HepG2 (cell line): ENCODE measurements at regions not wholly inside any gene's neighbourhood (a gene's known extent, or its start where the extent isn't known, plus 50 kb on each side); places are given as distances from the start of the nearest gene placed in this dataset.

Experiments
- ATAC-seq: fragments of 200-7000 bp; cut with Tn5 transposase; 3 replicates; pipeline ENCODE4 v1.9.1; 2020; ENCODE audit warnings: mild to moderate bottlenecking, moderate library complexity
- BruUV-seq: library from RNA; stranded (reverse); fragments of 400-500 nt; replicated peaks from 2 replicates; lab custom pipeline; 2021; lab: Mats Ljungman, UMichigan
- CTCF ChIA-PET: fragments of 300-600 bp; formaldehyde crosslinking; extraction: SDS; loops from one replicate; lab custom pipeline; 2021; ENCODE audit warnings: low total read pairs, inconsistent platforms, low intra/inter-chr PET ratio; lab: Yijun Ruan, JAX
- POLR2A ChIA-PET: fragments of 350-600 bp; sonication (Branson Sonifier 250); formaldehyde crosslinking; loops from one replicate; lab custom pipeline; 2020; ENCODE audit warnings: antibody characterized with exemption, inconsistent platforms; lab: Yijun Ruan, JAX
- DNase-seq: peaks from one replicate; pipeline ENCODE4 v3.0.0-alpha.2; 2015; ENCODE audit warnings: low spot score
- FAIRE-seq: peaks from 3 replicates; lab custom pipeline; 2011; peaks lifted over from hg19 to GRCh38; lab: Jason Lieb, UNC
- H2AFZ ChIP-seq: one replicate; pipeline ENCODE4 v1.6.1; 2011; ENCODE audit warnings: low read length, inconsistent platforms
- H3K27ac ChIP-seq: fragments of 300-600 bp; 3 replicates; pipeline ENCODE4 v1.8.0; 2011; ENCODE audit warnings: mixed run types, mild to moderate bottlenecking, mixed read lengths, low read length, inconsistent platforms; ENCODE audit not compliant: insufficient read depth; ENCODE audit errors: extremely low read length
- H3K27me3 ChIP-seq, 2 experiments: fragments of 200-600 bp in 1 of 2; 2 replicates in 1 of 2; 3 replicates in 1 of 2; pipeline versions ENCODE4 v1.6.0 to v1.8.0; 2011; ENCODE audit warnings: low read length in 2 of 2, mild to moderate bottlenecking in 2 of 2, moderate library complexity in 2 of 2, inconsistent platforms in 1 of 2; ENCODE audit not compliant: insufficient read depth in 2 of 2, control insufficient read depth in 1 of 2
- H3K36me3 ChIP-seq, 2 experiments: fragments of 200-600 bp in 1 of 2; replicated peaks in 1 of 2; 2 replicates in 1 of 2; 3 replicates in 1 of 2; pipeline versions ENCODE4 v1.5.1 to v1.8.0; 2011; ENCODE audit warnings: low read length in 2 of 2, inconsistent platforms in 1 of 2; ENCODE audit not compliant: insufficient read depth in 2 of 2, control insufficient read depth in 1 of 2
- H3K4me1 ChIP-seq: 2 replicates; pipeline ENCODE4 v1.5.1; 2012; ENCODE audit warnings: low read length, inconsistent platforms; ENCODE audit not compliant: insufficient read depth
- H3K4me2 ChIP-seq: 2 replicates; pipeline ENCODE4 v1.6.0; 2011; ENCODE audit warnings: low read depth, low read length, inconsistent platforms
- H3K4me3 ChIP-seq, 3 experiments: fragments of 200-600 bp in 1 of 3; sonication (generic), shearing (Covaris generic) in 1 of 3; replicated peaks in 1 of 3; 2 replicates each; pipeline ENCODE4 v1.5.1; 2011 to 2016; ENCODE audit warnings: low read length in 3 of 3, inconsistent platforms in 2 of 3, low read depth in 2 of 3, mild to moderate bottlenecking in 2 of 3, control low read depth in 1 of 3, mixed read lengths in 1 of 3; ENCODE audit not compliant: insufficient read depth in 1 of 3
- H3K79me2 ChIP-seq: one replicate; pipeline ENCODE4 v1.6.1; 2011; ENCODE audit warnings: low read length, inconsistent platforms; ENCODE audit not compliant: insufficient read depth
- H3K9ac ChIP-seq: 2 replicates; pipeline ENCODE4 v1.6.0; 2011; ENCODE audit warnings: mild to moderate bottlenecking, low read depth, low read length, inconsistent platforms; ENCODE audit not compliant: insufficient read depth
- H3K9me3 ChIP-seq: 2 replicates; pipeline ENCODE4 v1.5.1; 2012; ENCODE audit warnings: mild to moderate bottlenecking, low read length
- H4K20me1 ChIP-seq: 2 replicates; pipeline ENCODE4 v1.6.0; 2011; ENCODE audit warnings: inconsistent platforms, mild to moderate bottlenecking, low read length, moderate library complexity; ENCODE audit not compliant: insufficient read depth
- ARHGAP35 ChIP-seq: sonication (generic); formaldehyde crosslinking; IDR thresholded peaks from 2 replicates; pipeline ENCODE4 v1.9.0; 2022; ENCODE audit warnings: mild to moderate bottlenecking, inconsistent platforms, moderate library complexity, missing genetic modification reagents, borderline replicate concordance
- ARID2 ChIP-seq: sonication (generic); formaldehyde crosslinking; IDR thresholded peaks from 2 replicates; pipeline ENCODE4 v1.8.1; 2022; ENCODE audit warnings: mild to moderate bottlenecking, missing genetic modification reagents, borderline replicate concordance
- HNF1B ChIP-seq: sonication (generic); formaldehyde crosslinking; IDR thresholded peaks from 2 replicates; pipeline ENCODE4 v1.5.1; 2020; ENCODE audit warnings: mild to moderate bottlenecking, moderate library complexity, missing genetic modification reagents
- HNRNPLL ChIP-seq: fragments of 200-400 bp; formaldehyde crosslinking; IDR thresholded peaks from 2 replicates; pipeline ENCODE4 v1.6.1; 2017; ENCODE audit warnings: mild to moderate bottlenecking, low read depth, low read length; ENCODE audit not compliant: poor library complexity, severe bottlenecking
- JARID2 ChIP-seq: sonication (generic); formaldehyde crosslinking; IDR thresholded peaks from 2 replicates; pipeline ENCODE4 v1.8.1; 2023; ENCODE audit warnings: missing genetic modification reagents, inconsistent platforms; ENCODE audit not compliant: insufficient replicate concordance
- KLF12 ChIP-seq: sonication (generic); formaldehyde crosslinking; IDR thresholded peaks from 2 replicates; pipeline ENCODE4 v1.4.0; 2020; ENCODE audit warnings: missing genetic modification reagents, borderline replicate concordance
- KLF15 ChIP-seq: sonication (generic); formaldehyde crosslinking; IDR thresholded peaks from 2 replicates; pipeline ENCODE4 v1.8.1; 2023; ENCODE audit warnings: borderline replicate concordance, mild to moderate bottlenecking, inconsistent platforms, missing genetic modification reagents, mixed read lengths
- LCORL ChIP-seq, 2 experiments: fragments of 450-650 bp in 1 of 2; sonication (generic) in 1 of 2; formaldehyde crosslinking in 1 of 2; IDR thresholded peaks; 2 replicates each; pipeline versions ENCODE4 v1.5.0 to v1.6.1; 2017 to 2020; ENCODE audit warnings: antibody characterized with exemption in 1 of 2, missing genetic modification reagents in 1 of 2
- SATB2 ChIP-seq: sonication (generic); formaldehyde crosslinking; IDR thresholded peaks from 2 replicates; pipeline ENCODE4 v1.5.0; 2020; ENCODE audit warnings: missing genetic modification reagents
- SMAD1 ChIP-seq: sonication (generic); formaldehyde crosslinking; IDR thresholded peaks from 2 replicates; pipeline ENCODE4 v1.4.0; 2020; ENCODE audit warnings: missing genetic modification reagents, low read depth, mild to moderate bottlenecking, borderline replicate concordance
- TMF1 ChIP-seq: sonication (generic); formaldehyde crosslinking; IDR thresholded peaks from 2 replicates; pipeline ENCODE4 v1.8.1; 2022; ENCODE audit warnings: low read depth, missing genetic modification reagents
- TOPORS ChIP-seq: sonication (generic); formaldehyde crosslinking; IDR thresholded peaks from 2 replicates; pipeline ENCODE4 v1.8.0; 2023; ENCODE audit warnings: mild to moderate bottlenecking, missing genetic modification reagents
- ZBTB7A ChIP-seq: sonication (generic); formaldehyde crosslinking; IDR thresholded peaks from 2 replicates; pipeline ENCODE4 v1.8.0; 2022; ENCODE audit warnings: mild to moderate bottlenecking, missing genetic modification reagents
- ZC3H13 ChIP-seq: sonication (generic); formaldehyde crosslinking; IDR thresholded peaks from 2 replicates; pipeline ENCODE4 v1.8.1; 2023; ENCODE audit warnings: mild to moderate bottlenecking, missing genetic modification reagents, moderate library complexity
- ZNF10 ChIP-seq: sonication (generic); formaldehyde crosslinking; IDR thresholded peaks from 2 replicates; pipeline ENCODE4 v1.4.0; 2020; ENCODE audit warnings: mild to moderate bottlenecking, low read depth, missing genetic modification reagents, borderline replicate concordance
- ZNF354B ChIP-seq: sonication (generic); formaldehyde crosslinking; IDR thresholded peaks from 2 replicates; pipeline ENCODE4 v1.8.0; 2022; ENCODE audit warnings: mild to moderate bottlenecking, missing genetic modification reagents
- ZNF414 ChIP-seq: sonication (generic); formaldehyde crosslinking; IDR thresholded peaks from 2 replicates; pipeline ENCODE4 v1.5.0; 2020; ENCODE audit warnings: missing genetic modification reagents
- ZNF556 ChIP-seq: sonication (generic); formaldehyde crosslinking; IDR thresholded peaks from 2 replicates; pipeline ENCODE4 v1.4.0; 2020; ENCODE audit warnings: mild to moderate bottlenecking, missing genetic modification reagents, borderline replicate concordance
- WGBS: methylation state at CpG from one replicate; pipeline ENCODE4 v1.1.6; 2017; ENCODE audit warnings: low lambda C conversion rate; 5-methylcytosine and 5-hydroxymethylcytosine counted together
- in situ Hi-C: cut with HindIII; loops from 2 replicates; pipeline ENCODE4 v1.10.0; 2017; ENCODE audit warnings: low pct_unique_long_range_greater_than_20kb; ENCODE audit not compliant: extremely low pct_ligation_motif_present
- intact Hi-C: fragments of 100-400 bp; cut with micrococcal nuclease; formaldehyde crosslinking; loops from one replicate; pipeline ENCODE4 v1.10.0; 2022; ENCODE audit not compliant: unreplicated experiment
- TF ChIP-seq, protein P1 (sequence below): sonication (generic); formaldehyde crosslinking; IDR thresholded peaks from 2 replicates; pipeline ENCODE4 v1.5.0; 2020; ENCODE audit warnings: mild to moderate bottlenecking, missing genetic modification reagents
- TF ChIP-seq, protein P2 (sequence below): sonication (generic); formaldehyde crosslinking; IDR thresholded peaks from 2 replicates; pipeline ENCODE4 v1.4.0; 2020; ENCODE audit warnings: missing genetic modification reagents

DNA sequence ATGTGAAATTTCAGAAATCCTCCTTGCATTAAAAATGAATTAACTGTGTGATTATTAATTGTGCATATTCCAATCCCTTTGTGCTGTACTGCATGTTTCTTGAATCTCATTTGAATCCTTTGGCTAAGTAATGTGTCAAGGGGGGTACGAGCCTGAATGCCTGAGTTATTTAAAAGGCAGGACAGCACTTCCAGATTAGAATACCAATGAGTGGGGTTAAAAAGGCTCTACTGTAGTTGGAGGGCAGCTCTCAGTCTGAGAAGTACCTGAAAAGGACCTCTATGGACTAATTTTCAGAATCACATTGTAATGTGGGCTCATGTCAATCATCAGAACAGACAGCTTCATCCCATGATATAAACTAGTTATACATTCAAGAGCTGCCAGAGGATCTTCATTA is 423.0 kb downstream of the GRB14 start:
- H3K4me2 ChIP-seq: no peak overlapping the region
- BruUV-seq: no TSS peak
- H2AFZ ChIP-seq: no peak overlapping the region
- TF ChIP-seq, protein P1, sequence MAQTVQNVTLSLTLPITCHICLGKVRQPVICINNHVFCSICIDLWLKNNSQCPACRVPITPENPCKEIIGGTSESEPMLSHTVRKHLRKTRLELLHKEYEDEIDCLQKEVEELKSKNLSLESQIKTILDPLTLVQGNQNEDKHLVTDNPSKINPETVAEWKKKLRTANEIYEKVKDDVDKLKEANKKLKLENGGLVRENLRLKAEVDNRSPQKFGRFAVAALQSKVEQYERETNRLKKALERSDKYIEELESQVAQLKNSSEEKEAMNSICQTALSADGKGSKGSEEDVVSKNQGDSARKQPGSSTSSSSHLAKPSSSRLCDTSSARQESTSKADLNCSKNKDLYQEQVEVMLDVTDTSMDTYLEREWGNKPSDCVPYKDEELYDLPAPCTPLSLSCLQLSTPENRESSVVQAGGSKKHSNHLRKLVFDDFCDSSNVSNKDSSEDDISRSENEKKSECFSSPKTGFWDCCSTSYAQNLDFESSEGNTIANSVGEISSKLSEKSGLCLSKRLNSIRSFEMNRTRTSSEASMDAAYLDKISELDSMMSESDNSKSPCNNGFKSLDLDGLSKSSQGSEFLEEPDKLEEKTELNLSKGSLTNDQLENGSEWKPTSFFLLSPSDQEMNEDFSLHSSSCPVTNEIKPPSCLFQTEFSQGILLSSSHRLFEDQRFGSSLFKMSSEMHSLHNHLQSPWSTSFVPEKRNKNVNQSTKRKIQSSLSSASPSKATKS: no peak
- TF ChIP-seq KLF15 (CRISPR knock-in tag) (no peak), ZC3H13 (no peak), HNRNPLL (no peak), LCORL (IDR thresholded peaks at IDR 0.05) (no peak), LCORL (CRISPR knock-in tag; IDR thresholded peaks at IDR 0.05) (no peak), KLF12 (CRISPR knock-in tag) (no peak), ARHGAP35 (CRISPR knock-in tag) (no peak), TMF1 (CRISPR knock-in tag) (no peak), ZBTB7A (no peak), ZNF556 (CRISPR knock-in tag) (no peak), ZNF354B (no peak), SATB2 (no peak), ZNF10 (CRISPR knock-in tag) (no peak), TOPORS (no peak), SMAD1 (CRISPR knock-in tag) (no peak), HNF1B (CRISPR knock-in tag) (no peak), ARID2 (CRISPR knock-in tag) (no peak), JARID2 (CRISPR knock-in tag) (no peak), ZNF414 (no peak)
- TF ChIP-seq, protein P2, sequence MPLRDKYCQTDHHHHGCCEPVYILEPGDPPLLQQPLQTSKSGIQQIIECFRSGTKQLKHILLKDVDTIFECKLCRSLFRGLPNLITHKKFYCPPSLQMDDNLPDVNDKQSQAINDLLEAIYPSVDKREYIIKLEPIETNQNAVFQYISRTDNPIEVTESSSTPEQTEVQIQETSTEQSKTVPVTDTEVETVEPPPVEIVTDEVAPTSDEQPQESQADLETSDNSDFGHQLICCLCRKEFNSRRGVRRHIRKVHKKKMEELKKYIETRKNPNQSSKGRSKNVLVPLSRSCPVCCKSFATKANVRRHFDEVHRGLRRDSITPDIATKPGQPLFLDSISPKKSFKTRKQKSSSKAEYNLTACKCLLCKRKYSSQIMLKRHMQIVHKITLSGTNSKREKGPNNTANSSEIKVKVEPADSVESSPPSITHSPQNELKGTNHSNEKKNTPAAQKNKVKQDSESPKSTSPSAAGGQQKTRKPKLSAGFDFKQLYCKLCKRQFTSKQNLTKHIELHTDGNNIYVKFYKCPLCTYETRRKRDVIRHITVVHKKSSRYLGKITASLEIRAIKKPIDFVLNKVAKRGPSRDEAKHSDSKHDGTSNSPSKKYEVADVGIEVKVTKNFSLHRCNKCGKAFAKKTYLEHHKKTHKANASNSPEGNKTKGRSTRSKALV (CRISPR knock-in tag): no peak
- intact Hi-C loops (no loop called here), in situ Hi-C loops (no loop called here)
- no peak overlapping the region for H3K9ac ChIP-seq
- H3K79me2 ChIP-seq: no peaks in the 10 kb centered on the region
- no peaks in the 10 kb centered on the region for H4K20me1 ChIP-seq
- 0% methylated on average over 1 of the region's 1 CpG for WGBS
- FAIRE-seq (no peak), DNase-seq (no peak), ATAC-seq (no peak)
- H3K4me1 ChIP-seq: no peaks in the 10 kb centered on the region
- CTCF ChIA-PET: no interaction called here
- POLR2A ChIA-PET: no interaction called here
- no peaks in the 10 kb centered on the region for H3K36me3 ChIP-seq
- H3K9me3 ChIP-seq: no peaks in the 10 kb centered on the region
- no peaks in the 10 kb centered on the region for H3K27me3 ChIP-seq
- H3K4me3 ChIP-seq: no peak overlapping the region
- H3K27ac ChIP-seq: no peak overlapping the region
